CD4-positive, alpha-beta memory T cell (primary cell): ENCODE measurements at regions not wholly inside any gene's neighbourhood (a gene's known extent, or its start where the extent isn't known, plus 50 kb on each side); places are given as distances from the start of the nearest gene placed in this dataset.

ENCODE experiments used
- CTCF ChIA-PET: fragments of 350-600 bp; sonication (Branson Sonifier 250); formaldehyde crosslinking; loops from one replicate; lab custom pipeline; 2021; ENCODE audit warnings: inconsistent platforms; ENCODE audit not compliant: partially characterized antibody; lab: Charles Lee
- POLR2A ChIA-PET: fragments of 350-600 bp; sonication (Branson Sonifier 250); formaldehyde crosslinking; loops from one replicate; lab custom pipeline; 2021; ENCODE audit not compliant: partially characterized antibody; lab: Charles Lee
- DNase-seq, 5 donors: peaks; one replicate each; pipeline versions ENCODE4 v3.0.0 to v3.0.0-alpha.2; 2020 to 2022; ENCODE audit warnings: mixed read lengths in 1 of 5
- H3K27ac ChIP-seq: one replicate; pipeline ENCODE4 v1.7.0; 2013; ENCODE audit warnings: low read depth, low read length
- H3K27me3 ChIP-seq: 2 replicates; pipeline ENCODE4 v1.7.0; 2013; ENCODE audit warnings: mild to moderate bottlenecking, low read length, moderate library complexity; ENCODE audit not compliant: insufficient read depth
- H3K36me3 ChIP-seq: 2 replicates; pipeline ENCODE4 v1.7.0; 2013; ENCODE audit warnings: mild to moderate bottlenecking, low read length, moderate library complexity; ENCODE audit not compliant: insufficient read depth
- H3K4me1 ChIP-seq: 2 replicates; pipeline ENCODE4 v1.7.0; 2013; ENCODE audit warnings: mild to moderate bottlenecking, low read length, moderate library complexity; ENCODE audit not compliant: insufficient read depth
- H3K4me3 ChIP-seq, 2 donors: one replicate each; pipeline ENCODE4 v1.7.0; 2013; ENCODE audit warnings: low read length in 2 of 2, mild to moderate bottlenecking in 1 of 2
- H3K9me3 ChIP-seq, 2 donors: one replicate each; pipeline ENCODE4 v1.7.0; 2013; ENCODE audit warnings: low read length in 2 of 2, control low read depth in 1 of 2; ENCODE audit not compliant: control insufficient read depth in 1 of 2
- H3K27ac Mint-ChIP-seq, 7 donors: one replicate each; pipeline ENCODE4 v1.8.0; 2020 to 2021; ENCODE audit warnings: mixed read lengths in 7 of 7, mild to moderate bottlenecking in 6 of 7, inconsistent platforms in 3 of 7, moderate library complexity in 3 of 7
- H3K27me3 Mint-ChIP-seq, 2 donors: one replicate each; pipeline ENCODE4 v1.8.0; 2020 to 2021; ENCODE audit warnings: mixed read lengths in 2 of 2
- H3K36me3 Mint-ChIP-seq, 2 donors: one replicate each; pipeline ENCODE4 v1.8.0; 2020 to 2021; ENCODE audit warnings: mixed read lengths in 2 of 2, inconsistent platforms in 1 of 2, mild to moderate bottlenecking in 1 of 2
- H3K4me1 Mint-ChIP-seq, 4 donors: one replicate each; pipeline ENCODE4 v1.8.0; 2020 to 2021; ENCODE audit warnings: mixed read lengths in 4 of 4, mild to moderate bottlenecking in 1 of 4
- H3K4me3 Mint-ChIP-seq, 8 donors: one replicate each; pipeline ENCODE4 v1.8.0; 2020 to 2021; ENCODE audit warnings: mixed read lengths in 8 of 8, mild to moderate bottlenecking in 7 of 8, moderate library complexity in 6 of 8, inconsistent platforms in 3 of 8
- H3K9me3 Mint-ChIP-seq, 8 donors: one replicate each; pipeline ENCODE4 v1.8.0; 2020 to 2021; ENCODE audit warnings: mixed read lengths in 8 of 8, mild to moderate bottlenecking in 5 of 8, inconsistent platforms in 3 of 8, moderate library complexity in 1 of 8
- intact Hi-C: fragments of 100-400 bp; cut with micrococcal nuclease; formaldehyde crosslinking; loops from one replicate; pipeline ENCODE4 v1.15.1; 2023

DNA sequence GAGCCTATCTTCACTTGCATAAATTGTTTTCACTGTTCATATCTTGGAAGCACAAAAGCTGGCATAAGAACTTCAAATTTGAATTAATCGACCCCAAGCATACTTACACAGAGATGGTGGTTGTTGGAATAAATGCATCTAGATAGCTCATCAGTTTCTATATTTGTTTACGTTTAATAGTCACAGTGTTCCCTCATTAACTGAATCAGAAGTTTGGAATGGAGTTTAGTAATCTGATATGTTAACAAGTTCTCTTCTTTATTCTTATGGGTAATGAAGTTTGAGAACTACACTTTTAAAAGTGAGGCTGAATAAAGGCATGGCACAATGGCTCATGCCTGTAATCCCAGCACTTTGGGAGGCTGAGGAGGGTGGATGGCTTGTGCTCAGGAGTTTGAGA lies 886.7 kb upstream of the PCDH20 start:
- CTCF ChIA-PET: no interaction called here
- H3K36me3 ChIP-seq: no peaks in the 10 kb centered on the region
- no peak for DNase-seq
- no peak overlapping the region for H3K4me3 ChIP-seq
- POLR2A ChIA-PET: no interaction called here
- Mint-ChIP-seq H3K4me3 (no peak overlapping the region), H3K27me3 (no peaks in the 10 kb centered on the region), H3K27ac (no peak overlapping the region), H3K9me3 (peaks cover 0 to 13% (median 4%) of the 10 kb centered on the region in 8 donors), H3K4me1 (no peaks in the 10 kb centered on the region), H3K36me3 (no peaks in the 10 kb centered on the region)
- H3K27me3 ChIP-seq: no peaks in the 10 kb centered on the region
- H3K4me1 ChIP-seq: no peaks in the 10 kb centered on the region
- H3K9me3 ChIP-seq: no peaks in the 10 kb centered on the region
- H3K27ac ChIP-seq: no peak overlapping the region
- intact Hi-C loops: no loop called here

DNA sequence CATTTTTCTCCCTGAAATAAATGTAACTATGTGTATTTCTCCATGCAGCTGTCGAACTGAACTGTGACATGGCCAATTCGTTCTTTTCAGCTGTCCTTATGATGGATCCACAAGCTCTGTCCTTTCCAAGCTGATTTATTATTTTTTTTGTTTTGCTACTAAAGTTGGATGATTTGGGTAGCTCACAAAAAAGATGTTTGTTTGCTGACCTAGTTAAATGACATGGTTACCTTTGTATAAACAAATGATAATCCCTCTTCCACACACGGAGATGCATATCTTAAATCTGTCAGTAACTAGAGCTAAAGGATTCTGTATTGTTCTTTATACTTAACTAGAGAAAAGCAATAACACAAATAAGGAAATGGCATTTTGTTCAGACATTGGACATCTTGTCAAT lies 884.3 kb upstream of the PCDH20 start:
- CTCF ChIA-PET: no interaction called here

DNA sequence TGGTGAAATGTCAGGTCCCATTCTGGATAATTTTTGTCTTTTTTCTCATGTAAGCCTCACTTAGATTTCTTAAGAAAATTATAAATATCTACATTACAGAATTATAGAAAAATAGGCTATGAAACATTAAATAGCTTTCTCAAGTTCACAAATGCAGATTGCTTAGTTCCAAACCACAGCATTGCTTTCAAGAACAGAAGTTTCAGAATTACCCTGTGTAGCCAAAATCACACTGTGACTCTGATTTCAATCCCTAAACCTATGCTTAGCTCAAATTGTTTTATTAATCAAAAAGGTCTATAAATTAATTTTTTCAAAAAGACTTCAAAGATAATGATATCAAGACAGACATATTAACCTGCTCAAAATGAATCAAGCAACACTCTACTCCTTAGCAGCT lies 881.2 kb upstream of the PCDH20 start:
- POLR2A ChIA-PET: no interaction called here

More for the DNA sequence above, 884.3 kb upstream of the PCDH20 start:
- no peak for DNase-seq
- H3K9me3 ChIP-seq: no peaks in the 10 kb centered on the region
- peaks cover 0 to 10% (median 3%) of the 10 kb centered on the region in 8 donors for H3K9me3 Mint-ChIP-seq
- H3K27me3 ChIP-seq: no peaks in the 10 kb centered on the region
- POLR2A ChIA-PET: no interaction called here
- H3K27me3 Mint-ChIP-seq: no peaks in the 10 kb centered on the region
- no peaks in the 10 kb centered on the region for H3K4me1 ChIP-seq
- H3K36me3 ChIP-seq: no peaks in the 10 kb centered on the region
- no peak overlapping the region for H3K27ac ChIP-seq
- no peak overlapping the region for H3K4me3 ChIP-seq
- H3K4me3 Mint-ChIP-seq: no peak overlapping the region
- intact Hi-C loops: no loop called here
- no peaks in the 10 kb centered on the region for H3K36me3 Mint-ChIP-seq
- no peaks in the 10 kb centered on the region for H3K4me1 Mint-ChIP-seq
- no peak overlapping the region for H3K27ac Mint-ChIP-seq

DNA sequence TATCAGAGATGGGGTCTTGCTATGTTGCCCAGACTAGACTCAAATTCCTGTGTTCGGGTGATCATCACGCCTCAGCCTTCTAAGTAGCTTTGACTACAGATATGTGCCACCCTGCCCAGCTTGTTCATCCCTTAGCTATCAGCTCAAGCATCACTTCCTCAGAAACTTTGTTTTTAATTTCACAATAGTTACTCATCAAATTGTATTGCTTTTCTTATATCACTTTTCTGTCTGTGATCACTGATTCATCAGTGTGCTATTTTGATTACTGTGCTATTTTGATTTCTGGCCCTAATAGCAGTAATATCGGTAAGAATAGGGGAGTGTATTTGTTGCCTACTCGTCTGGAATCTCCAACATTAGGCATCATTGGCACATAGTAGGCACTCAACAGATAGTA lies 878.6 kb upstream of the PCDH20 start:
- POLR2A ChIA-PET: no interaction called here

More for the DNA sequence above, 881.2 kb upstream of the PCDH20 start:
- Histone ChIP-seq H3K9me3 (no peaks in the 10 kb centered on the region), H3K27ac (no peak overlapping the region), H3K4me1 (no peaks in the 10 kb centered on the region), H3K36me3 (no peaks in the 10 kb centered on the region), H3K27me3 (no peaks in the 10 kb centered on the region), H3K4me3 (no peak overlapping the region)
- H3K27me3 Mint-ChIP-seq: no peaks in the 10 kb centered on the region
- intact Hi-C loops: no loop called here
- no peak overlapping the region for H3K4me3 Mint-ChIP-seq
- no peaks in the 10 kb centered on the region for H3K4me1 Mint-ChIP-seq
- no peak overlapping the region for H3K27ac Mint-ChIP-seq
- no peak for DNase-seq
- H3K9me3 Mint-ChIP-seq: peaks cover 0 to 8% (median 3%) of the 10 kb centered on the region in 8 donors
- CTCF ChIA-PET: no interaction called here
- H3K36me3 Mint-ChIP-seq: no peaks in the 10 kb centered on the region

DNA sequence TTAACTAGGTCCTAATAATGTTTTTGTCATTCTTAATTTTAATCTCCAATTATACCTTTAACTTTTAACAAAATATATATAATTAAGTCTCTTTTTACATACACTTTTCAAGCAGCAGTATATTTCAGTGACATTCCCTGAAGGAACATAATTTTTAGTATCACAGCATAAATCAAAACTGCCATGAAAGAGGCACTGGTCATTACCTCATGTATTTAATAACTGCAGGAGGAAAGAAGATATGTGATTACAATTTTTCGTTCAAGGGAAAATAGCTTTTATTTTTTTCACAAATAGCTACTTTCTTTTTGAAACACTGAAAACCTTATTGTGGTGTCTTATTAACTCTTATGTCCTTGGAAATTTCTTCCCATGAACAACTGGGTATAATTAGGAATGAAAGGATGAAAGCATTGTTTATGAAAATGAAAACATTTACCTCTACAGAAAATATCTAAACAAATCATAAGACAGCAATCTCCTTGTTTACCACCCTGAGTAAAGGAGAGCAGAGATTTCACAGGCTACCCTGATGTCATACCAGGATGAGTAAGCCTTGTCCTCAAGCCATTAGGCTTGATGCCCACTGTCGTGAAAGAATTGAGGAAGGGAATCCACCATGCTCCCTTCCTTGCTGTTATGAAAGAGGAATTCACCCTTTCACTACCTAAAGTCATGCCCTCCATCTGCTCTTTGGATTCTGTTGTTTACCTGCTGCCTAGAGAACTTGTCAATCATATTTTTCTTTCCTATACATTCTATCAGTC lies 877.2 kb upstream of the PCDH20 start:
- no peak overlapping the region for H3K4me3 Mint-ChIP-seq
- no peak overlapping the region for H3K27ac ChIP-seq

More for the DNA sequence above, 878.6 kb upstream of the PCDH20 start:
- intact Hi-C loops: no loop called here
- no peaks in the 10 kb centered on the region for H3K27me3 ChIP-seq
- Mint-ChIP-seq H3K9me3 (peaks cover 2 to 10% (median 3%) of the 10 kb centered on the region in 8 donors), H3K27ac (no peak overlapping the region), H3K27me3 (no peaks in the 10 kb centered on the region), H3K4me3 (no peak overlapping the region), H3K4me1 (no peaks in the 10 kb centered on the region), H3K36me3 (no peaks in the 10 kb centered on the region)
- CTCF ChIA-PET: no interaction called here
- peaks cover 0 to 3% of the 10 kb centered on the region in 2 donors for H3K9me3 ChIP-seq
- no peak overlapping the region for H3K27ac ChIP-seq
- H3K36me3 ChIP-seq: no peaks in the 10 kb centered on the region
- no peak overlapping the region for H3K4me3 ChIP-seq
- no peaks in the 10 kb centered on the region for H3K4me1 ChIP-seq
- DNase-seq: no peak

DNA sequence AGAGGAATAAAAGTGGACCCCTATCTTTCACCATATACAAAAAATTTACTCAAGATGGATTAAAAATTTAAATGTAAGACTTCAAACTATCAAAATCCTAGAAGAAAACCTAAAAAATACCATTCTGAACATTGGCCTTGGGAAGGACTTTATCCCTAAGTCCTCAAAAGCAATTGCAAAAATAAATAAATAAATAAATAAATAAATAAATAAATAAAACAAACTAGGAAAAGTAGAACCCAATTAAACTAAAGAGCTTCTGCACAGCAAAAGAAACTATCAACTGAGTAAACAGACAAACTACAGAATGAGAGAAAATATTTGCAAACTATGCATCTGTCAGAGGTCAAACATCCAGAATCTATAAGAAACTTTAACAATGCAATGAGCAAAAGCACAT lies 874.9 kb upstream of the PCDH20 start:
- ChIA-PET CTCF (no interaction called here), POLR2A (no interaction called here)
- H3K4me1 Mint-ChIP-seq: no peaks in the 10 kb centered on the region
- Histone ChIP-seq H3K4me3 (no peak overlapping the region), H3K27ac (no peak overlapping the region), H3K36me3 (no peaks in the 10 kb centered on the region), H3K27me3 (no peaks in the 10 kb centered on the region), H3K9me3 (peaks cover 0 to 3% of the 10 kb centered on the region in 2 donors), H3K4me1 (no peaks in the 10 kb centered on the region)
- H3K36me3 Mint-ChIP-seq: no peaks in the 10 kb centered on the region
- peaks cover 2 to 13% (median 6%) of the 10 kb centered on the region in 8 donors for H3K9me3 Mint-ChIP-seq
- H3K27ac Mint-ChIP-seq: no peak overlapping the region
- DNase-seq: no peak
- intact Hi-C loops: no loop called here
- no peak overlapping the region for H3K4me3 Mint-ChIP-seq
- H3K27me3 Mint-ChIP-seq: no peaks in the 10 kb centered on the region

More for the DNA sequence above, 877.2 kb upstream of the PCDH20 start:
- no peak overlapping the region for H3K4me3 ChIP-seq
- Mint-ChIP-seq H3K27me3 (no peaks in the 10 kb centered on the region), H3K27ac (no peak overlapping the region), H3K36me3 (no peaks in the 10 kb centered on the region), H3K4me1 (no peaks in the 10 kb centered on the region), H3K9me3 (peaks cover 2 to 11% (median 3%) of the 10 kb centered on the region in 8 donors)
- peaks cover 0 to 3% of the 10 kb centered on the region in 2 donors for H3K9me3 ChIP-seq
- no peaks in the 10 kb centered on the region for H3K4me1 ChIP-seq
- H3K36me3 ChIP-seq: no peaks in the 10 kb centered on the region
- DNase-seq: no peak
- CTCF ChIA-PET: no interaction called here
- no peaks in the 10 kb centered on the region for H3K27me3 ChIP-seq
- intact Hi-C loops: no loop called here
- POLR2A ChIA-PET: no interaction called here

DNA sequence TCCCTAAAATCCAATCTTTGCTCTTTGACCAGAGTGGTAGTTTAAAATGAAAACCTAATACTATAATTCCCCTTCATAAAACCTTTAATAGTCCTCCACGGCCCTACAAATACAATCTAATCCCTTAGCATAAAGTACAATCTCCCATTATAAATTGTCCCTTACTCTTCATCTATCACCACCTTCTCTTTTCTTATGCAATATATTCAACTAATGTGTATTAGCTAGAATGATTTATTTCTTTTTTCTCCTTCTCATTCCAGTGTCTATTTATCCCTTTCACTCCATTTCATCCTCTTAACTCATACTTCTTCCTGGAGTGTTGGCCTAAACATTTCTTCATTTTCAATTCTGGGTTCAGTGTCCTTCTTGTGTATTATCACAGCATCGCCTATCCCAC lies 872.1 kb upstream of the PCDH20 start:
- intact Hi-C loops: no loop called here
- Mint-ChIP-seq H3K36me3 (no peaks in the 10 kb centered on the region), H3K4me1 (no peaks in the 10 kb centered on the region), H3K27me3 (no peaks in the 10 kb centered on the region), H3K4me3 (no peak overlapping the region), H3K9me3 (peaks cover 0 to 15% (median 7%) of the 10 kb centered on the region in 8 donors), H3K27ac (no peak overlapping the region)
- ChIA-PET POLR2A (no interaction called here), CTCF (no interaction called here)
- H3K36me3 ChIP-seq: no peaks in the 10 kb centered on the region
- H3K27me3 ChIP-seq: no peaks in the 10 kb centered on the region
- peaks cover 0 to 9% of the 10 kb centered on the region in 2 donors for H3K9me3 ChIP-seq
- no peak for DNase-seq
- no peak overlapping the region for H3K4me3 ChIP-seq
- no peak overlapping the region for H3K27ac ChIP-seq
- no peaks in the 10 kb centered on the region for H3K4me1 ChIP-seq
